Stomach (tissue), 8 donors: ENCODE measurements at regions not wholly inside any gene's neighbourhood (a gene's known extent, or its start where the extent isn't known, plus 50 kb on each side); places are given as distances from the start of the nearest gene placed in this dataset.

Experiments used
- DNase-seq, 2 donors: peaks; one replicate each; pipeline versions ENCODE4 v3.0.0 to v3.0.0-alpha.2; 2013 to 2019
- H3K27ac ChIP-seq, 5 donors: fragments of 200-600 bp in 4 of 5; sonication (generic) in 4 of 5; one replicate each; pipeline ENCODE4 v1.5.1; 2013 to 2019; ENCODE audit warnings: mild to moderate bottlenecking in 1 of 5, moderate library complexity in 1 of 5
- H3K27me3 ChIP-seq, 3 donors: fragments of 200-600 bp; sonication (generic); one replicate each; pipeline ENCODE4 v1.5.1; 2017 to 2019; ENCODE audit warnings: mixed run types in 1 of 3
- H3K36me3 ChIP-seq, 4 donors: fragments of 200-600 bp; sonication (generic); 1 replicate in 3 of 4; 2 replicates in 1 of 4; pipeline ENCODE4 v1.5.1; 2016 to 2019
- H3K4me1 ChIP-seq, 4 donors: fragments of 200-600 bp; sonication (generic); one replicate each; pipeline ENCODE4 v1.5.1; 2016 to 2019
- H3K4me3 ChIP-seq, 4 donors: fragments of 200-600 bp; sonication (generic) in 3 of 4; one replicate each; pipeline ENCODE4 v1.5.1; 2016 to 2019; ENCODE audit warnings: mild to moderate bottlenecking in 1 of 4
- H3K9me3 ChIP-seq, 4 donors: fragments of 200-600 bp; sonication (generic); one replicate each; pipeline ENCODE4 v1.5.1; 2016 to 2019
- CTCF ChIP-seq, 7 experiments: fragments of 450-650 bp in 4 of 7; fragments of 200-600 bp in 3 of 7; sonication (generic) in 3 of 7; IDR thresholded peaks; one replicate each; pipeline ENCODE4 v1.5.1; 2016 to 2019; ENCODE audit warnings: antibody characterized with exemption in 7 of 7, control low read depth in 2 of 7, mild to moderate bottlenecking in 1 of 7
- EP300 ChIP-seq: sonication (generic); formaldehyde crosslinking; IDR thresholded peaks from one replicate; pipeline ENCODE4 v1.6.1; 2017; ENCODE audit warnings: antibody characterized with exemption
- POLR2A ChIP-seq, 4 donors: fragments of 450-650 bp; IDR thresholded peaks; one replicate each; pipeline ENCODE4 v1.6.1; 2016; ENCODE audit warnings: antibody characterized with exemption in 4 of 4, control low read depth in 2 of 4, mild to moderate bottlenecking in 1 of 4, moderate library complexity in 1 of 4
- POLR2AphosphoS5 ChIP-seq, 3 donors: sonication (generic); formaldehyde crosslinking; IDR thresholded peaks; one replicate each; pipeline ENCODE4 v1.6.1; 2016; ENCODE audit warnings: antibody characterized with exemption in 3 of 3
- WGBS, 5 donors: extraction: QIAGEN DNeasy Blood & Tissue Kit in 3 of 5; methylation state at CpG; one replicate each; pipeline versions ENCODE4 v1.1.5 to v1.1.7; 2013 to 2018; 5-methylcytosine and 5-hydroxymethylcytosine counted together
- intact Hi-C: fragments of 100-400 bp; cut with DNase I; formaldehyde crosslinking; loops from one replicate; pipeline ENCODE4 v1.15.1; 2023; ENCODE audit warnings: low total_unique reads
- donor health status: healthy with polysubstance abuse.
- donor health status: Bipolar disorder and iron deficiency.
- donor health status: healthy.

DNA sequence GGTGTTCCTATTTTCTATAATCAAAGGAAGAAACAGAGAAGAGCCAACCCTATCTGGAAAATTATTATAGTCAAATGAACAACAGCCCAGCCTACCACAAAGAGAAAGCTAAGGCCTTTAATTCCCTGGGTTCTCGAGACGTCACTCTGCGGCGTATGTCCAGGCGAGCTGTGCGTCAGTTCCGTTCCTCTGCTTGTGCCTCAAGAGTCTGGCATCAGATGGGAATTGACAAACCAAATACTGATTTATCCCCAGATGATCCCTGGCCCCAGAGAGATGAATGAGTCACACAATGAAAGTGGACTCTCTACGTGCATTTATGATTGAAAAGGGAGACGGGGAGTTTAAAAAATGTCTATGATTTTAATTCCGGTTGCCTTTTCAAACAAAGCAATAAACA lies 151.6 kb upstream of the PDE10A start:
- intact Hi-C loops: no loop called here
- no peak overlapping the region for H3K27ac ChIP-seq
- peaks cover 0 to 6% (median 0%) of the 10 kb centered on the region in 4 donors for H3K4me1 ChIP-seq
- TF ChIP-seq POLR2AphosphoS5 (IDR thresholded peaks at IDR 0.05): no peak
- TF ChIP-seq POLR2A (IDR thresholded peaks at IDR 0.05): no peak
- TF ChIP-seq CTCF (IDR thresholded peaks at IDR 0.05): no peak
- H3K36me3 ChIP-seq: no peaks in the 10 kb centered on the region
- H3K27me3 ChIP-seq: peaks cover 0 to 31% (median 5%) of the 10 kb centered on the region in 3 donors
- 89 to 97% (median 93%) methylated on average over 10 of the region's 10 CpGs for WGBS, 5 donors
- no peak overlapping the region for H3K4me3 ChIP-seq
- peaks cover 0 to 5% (median under 1%) of the 10 kb centered on the region in 4 donors for H3K9me3 ChIP-seq
- DNase-seq: no peak

DNA sequence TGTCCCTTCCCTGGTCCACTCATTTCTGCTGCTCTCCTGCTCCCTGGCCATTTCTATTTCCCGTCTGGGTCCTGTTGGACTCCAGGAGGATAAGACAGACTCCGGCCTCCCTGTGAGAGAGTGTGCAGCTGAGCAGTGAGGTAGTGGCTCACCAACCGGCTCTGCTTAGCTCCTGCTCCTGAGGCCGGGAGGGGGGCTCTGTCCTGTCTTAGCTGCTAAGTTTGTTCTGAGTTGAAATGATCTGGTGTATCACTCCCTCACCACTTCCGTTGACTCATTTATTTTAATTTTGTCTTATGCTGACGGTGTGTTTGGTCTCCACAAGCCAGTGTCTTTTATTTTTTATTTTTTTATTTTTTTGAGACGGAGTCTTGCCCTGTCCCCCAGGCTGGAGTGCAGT lies 148.5 kb upstream of the PDE10A start:
- no peak overlapping the region for H3K4me3 ChIP-seq
- DNase-seq: no peak
- 86 to 89% (median 87%) methylated on average over 7 of the region's 7 CpGs for WGBS, 5 donors
- intact Hi-C loops: no loop called here
- no peaks in the 10 kb centered on the region for H3K4me1 ChIP-seq
- no peaks in the 10 kb centered on the region for H3K36me3 ChIP-seq
- peaks cover 0 to 5% (median 0%) of the 10 kb centered on the region in 3 donors for H3K27me3 ChIP-seq
- TF ChIP-seq EP300: no peak
- TF ChIP-seq POLR2A (IDR thresholded peaks at IDR 0.05): no peak
- TF ChIP-seq CTCF (IDR thresholded peaks at IDR 0.05): no peak
- TF ChIP-seq POLR2AphosphoS5 (IDR thresholded peaks at IDR 0.05): no peak
- no peak overlapping the region for H3K27ac ChIP-seq
- H3K9me3 ChIP-seq: peaks cover 0 to 10% (median 5%) of the 10 kb centered on the region in 4 donors

DNA sequence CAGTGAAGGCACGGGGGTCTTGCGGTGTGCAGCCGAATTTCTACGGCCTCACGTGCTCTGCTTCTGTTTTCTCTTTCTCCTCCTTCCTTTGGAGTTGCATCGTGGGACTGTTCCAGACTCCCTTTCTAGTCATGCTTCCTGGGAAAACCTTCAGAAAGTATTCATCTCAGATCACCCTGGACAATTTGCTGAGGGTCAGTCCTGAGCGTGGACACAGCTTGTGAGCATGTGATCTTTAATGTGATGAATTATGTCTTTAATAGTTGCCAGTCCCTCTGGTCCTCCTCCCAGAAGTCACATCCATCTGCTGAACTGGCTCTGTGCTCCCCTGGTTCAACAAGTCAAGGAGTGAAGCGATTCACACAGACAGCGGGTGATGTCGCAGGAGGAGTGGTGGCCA lies 145.0 kb upstream of the PDE10A start:
- 77 to 92% (median 89%) methylated on average over 10 of the region's 10 CpGs for WGBS, 5 donors
- Histone ChIP-seq H3K36me3 (no peaks in the 10 kb centered on the region), H3K27me3 (peaks cover 0 to 29% (median 14%) of the 10 kb centered on the region in 3 donors), H3K9me3 (peaks cover 0 to 10% (median 5%) of the 10 kb centered on the region in 4 donors), H3K4me1 (peaks cover 0 to 15% (median 12%) of the 10 kb centered on the region in 4 donors), H3K27ac (no peak overlapping the region), H3K4me3 (no peak overlapping the region)
- intact Hi-C loops: no loop called here
- TF ChIP-seq CTCF (IDR thresholded peaks at IDR 0.05) (no peak), POLR2AphosphoS5 (IDR thresholded peaks at IDR 0.05) (no peak), POLR2A (IDR thresholded peaks at IDR 0.05) (no peak)
- no peak for DNase-seq

DNA sequence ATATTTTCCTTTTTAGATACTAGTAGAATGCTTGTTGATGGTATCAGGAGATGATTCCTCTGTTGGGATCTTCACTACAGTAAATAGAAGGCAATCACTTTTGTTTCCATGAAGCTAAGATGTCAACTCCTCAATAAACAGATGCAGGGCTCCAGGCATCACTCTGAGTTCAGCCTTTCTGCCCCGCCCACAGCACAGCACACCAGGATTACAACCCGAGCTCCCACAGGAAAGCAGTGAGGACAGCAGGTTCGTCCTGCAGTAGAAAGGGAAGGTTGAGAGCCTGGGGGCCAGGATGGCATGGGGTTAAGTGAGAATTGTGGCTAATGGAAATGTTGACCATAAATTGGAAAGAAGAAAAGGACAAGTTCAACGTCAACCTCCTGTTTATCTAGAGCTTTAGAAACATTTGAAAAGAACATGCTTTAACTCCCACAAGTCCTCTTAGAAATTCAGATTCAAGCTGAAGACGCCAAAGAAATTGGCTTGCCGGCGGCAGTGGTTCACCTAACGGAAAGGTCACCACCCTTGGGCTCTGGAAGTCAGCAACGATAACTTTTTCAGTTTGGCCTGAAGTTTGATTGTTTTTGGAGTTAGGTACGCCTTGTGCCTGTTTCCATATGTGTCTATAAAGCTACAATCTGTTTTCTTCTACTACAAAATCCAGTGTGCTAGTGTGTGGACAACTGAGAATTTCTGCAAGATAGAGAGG lies 144.4 kb upstream of the PDE10A start:
- no peaks in the 10 kb centered on the region for H3K36me3 ChIP-seq
- H3K27me3 ChIP-seq: peaks cover 0 to 29% (median 14%) of the 10 kb centered on the region in 3 donors
- H3K9me3 ChIP-seq: peaks cover 0 to 10% (median 5%) of the 10 kb centered on the region in 4 donors
- no peak for TF ChIP-seq POLR2A (IDR thresholded peaks at IDR 0.05)
- no peak for TF ChIP-seq EP300
- TF ChIP-seq CTCF (IDR thresholded peaks at IDR 0.05): no peak
- no peak for TF ChIP-seq POLR2AphosphoS5 (IDR thresholded peaks at IDR 0.05)
- DNase-seq: no peak
- H3K4me1 ChIP-seq: peaks cover 0 to 15% (median 12%) of the 10 kb centered on the region in 4 donors
- H3K4me3 ChIP-seq: no peak overlapping the region
- no peak overlapping the region for H3K27ac ChIP-seq
- WGBS, 5 donors: 60 to 69% (median 64%) methylated on average over 10 of the region's 10 CpGs
- intact Hi-C loops: no loop called here
